DOHH2 (cell line): ENCODE measurements at regions not wholly inside any gene's neighbourhood (a gene's known extent, or its start where the extent isn't known, plus 50 kb on each side); places are given as distances from the start of the nearest gene placed in this dataset.

Source experiments
- H3F3A ChIP-seq: fragments of 200-600 bp; sonication (generic), shearing (Covaris generic); 2 replicates; pipeline ENCODE4 v1.6.0; 2016; ENCODE audit warnings: antibody characterized with exemption, mild to moderate bottlenecking; ENCODE audit not compliant: control insufficient read depth, insufficient read depth
- H3K27ac ChIP-seq: fragments of 200-600 bp; sonication (generic); 2 replicates; pipeline ENCODE4 v1.5.1; 2014; ENCODE audit warnings: low read depth, mild to moderate bottlenecking, low read length, moderate library complexity
- H3K27me3 ChIP-seq: fragments of 200-600 bp; sonication (generic); 2 replicates; pipeline ENCODE4 v1.6.1; 2014; ENCODE audit warnings: mild to moderate bottlenecking, low read length, mixed read lengths; ENCODE audit not compliant: control insufficient read depth
- H3K36me3 ChIP-seq: fragments of 200-600 bp; sonication (generic); 2 replicates; pipeline ENCODE4 v1.6.1; 2014; ENCODE audit warnings: mild to moderate bottlenecking, low read length, moderate library complexity, mixed read lengths; ENCODE audit not compliant: control insufficient read depth
- H3K4me1 ChIP-seq: fragments of 200-600 bp; sonication (generic); 2 replicates; pipeline ENCODE4 v1.6.1; 2014; ENCODE audit warnings: mild to moderate bottlenecking, low read length, mixed read lengths; ENCODE audit not compliant: control insufficient read depth
- H3K4me2 ChIP-seq: fragments of 200-600 bp; sonication (generic); 2 replicates; pipeline ENCODE4 v1.6.0; 2014; ENCODE audit warnings: mild to moderate bottlenecking, low read length, moderate library complexity
- H3K4me3 ChIP-seq: fragments of 200-600 bp; sonication (generic); 2 replicates; pipeline ENCODE4 v1.5.1; 2014; ENCODE audit warnings: mild to moderate bottlenecking, low read length, mixed read lengths
- H3K79me2 ChIP-seq: fragments of 200-600 bp; sonication (generic); 2 replicates; pipeline ENCODE4 v1.6.1; 2014; ENCODE audit warnings: mild to moderate bottlenecking, low read length, mixed read lengths; ENCODE audit not compliant: control insufficient read depth
- H3K9me2 ChIP-seq: fragments of 200-600 bp; sonication (generic); replicated peaks from 2 replicates; pipeline ENCODE4 v1.6.1; 2014; ENCODE audit warnings: mild to moderate bottlenecking, low read length, mixed read lengths; ENCODE audit not compliant: control insufficient read depth
- H3K9me3 ChIP-seq: fragments of 200-600 bp; sonication (generic); 2 replicates; pipeline ENCODE4 v1.6.1; 2014; ENCODE audit warnings: antibody characterized with exemption, low read length, mixed read lengths; ENCODE audit not compliant: control insufficient read depth, insufficient read depth
- H4K20me1 ChIP-seq: fragments of 200-600 bp; sonication (generic); 2 replicates; pipeline ENCODE4 v1.6.0; 2014; ENCODE audit warnings: low read depth, mild to moderate bottlenecking, antibody characterized with exemption, low read length, moderate library complexity; ENCODE audit not compliant: control insufficient read depth, insufficient read depth
- CTCF ChIP-seq: fragments of 200-600 bp; sonication (generic); IDR thresholded peaks from one replicate; pipeline ENCODE4 v1.5.1; 2014; ENCODE audit warnings: antibody characterized with exemption, mild to moderate bottlenecking, low read depth, low read length; ENCODE audit not compliant: poor library complexity, severe bottlenecking
- EZH2phosphoT487 ChIP-seq: fragments of 200-600 bp; sonication (generic); IDR thresholded peaks from 2 replicates; pipeline ENCODE4 v1.6.1; 2017; ENCODE audit warnings: borderline replicate concordance, mild to moderate bottlenecking, antibody characterized with exemption, low read length, moderate library complexity, mixed read lengths

- no peaks in the 10 kb centered on the region for H3K9me2 ChIP-seq
- TF ChIP-seq CTCF (no peak), EZH2phosphoT487 (no peak)
- peaks cover 35% of the 10 kb centered on the region for H3K27me3 ChIP-seq
- H3K36me3 ChIP-seq, result no peaks in the 10 kb centered on the region
- no peak overlapping the region for H3K4me3 ChIP-seq
- no peaks in the 10 kb centered on the region for H4K20me1 ChIP-seq
- no peaks in the 10 kb centered on the region for H3F3A ChIP-seq
- H3K4me1 ChIP-seq, result peaks cover 15% of the 10 kb centered on the region
- no peak overlapping the region for H3K27ac ChIP-seq
- no peaks in the 10 kb centered on the region for H3K79me2 ChIP-seq
- peaks cover 5% of the 10 kb centered on the region; the same call in 1 of the 2 replicates for H3K9me3 ChIP-seq
- H3K4me2 ChIP-seq, result peak overlapping the region; percentile 35
Measured at GRCh38 chr7:35495844-35496243, 199.1 kb downstream of the HERPUD2 start.

- H3F3A ChIP-seq, result no peaks in the 10 kb centered on the region
Measured at GRCh38 chr7:35495377-35495776, 199.6 kb downstream of the HERPUD2 start.

GRCh38 chr7:35494407-35494806 is 200.5 kb downstream of the HERPUD2 start:
- H3K9me3 ChIP-seq, result peaks cover 5% of the 10 kb centered on the region; the same call in 1 of the 2 replicates
- peaks cover 37% of the 10 kb centered on the region for H3K27me3 ChIP-seq
- H3K4me2 ChIP-seq, result no peak overlapping the region
- TF ChIP-seq EZH2phosphoT487, result no peak
- no peak for TF ChIP-seq CTCF
- H3K4me3 ChIP-seq, result no peak overlapping the region
- H3K27ac ChIP-seq, result no peak overlapping the region
- no peaks in the 10 kb centered on the region for H3K79me2 ChIP-seq
- no peaks in the 10 kb centered on the region for H3F3A ChIP-seq
- no peaks in the 10 kb centered on the region for H4K20me1 ChIP-seq
- H3K36me3 ChIP-seq, result no peaks in the 10 kb centered on the region
- peaks cover 15% of the 10 kb centered on the region for H3K4me1 ChIP-seq
- no peaks in the 10 kb centered on the region for H3K9me2 ChIP-seq

More at GRCh38 chr7:35495377-35495776, 199.6 kb downstream of the HERPUD2 start:
- Histone ChIP-seq H4K20me1 (no peaks in the 10 kb centered on the region), H3K4me3 (no peak overlapping the region), H3K79me2 (no peaks in the 10 kb centered on the region), H3K36me3 (no peaks in the 10 kb centered on the region), H3K4me1 (peaks cover 15% of the 10 kb centered on the region), H3K9me3 (peaks cover 5% of the 10 kb centered on the region; the same call in 1 of the 2 replicates), H3K27me3 (peaks cover 36% of the 10 kb centered on the region), H3K27ac (no peak overlapping the region), H3K4me2 (no peak overlapping the region), H3K9me2 (no peaks in the 10 kb centered on the region)
- no peak for TF ChIP-seq EZH2phosphoT487

GRCh38 chr7:35492451-35493175 is 202.3 kb downstream of the HERPUD2 start:
- TF ChIP-seq CTCF, result no peak
- TF ChIP-seq EZH2phosphoT487, result no peak
- H3K79me2 ChIP-seq, result no peaks in the 10 kb centered on the region
- H3K9me2 ChIP-seq, result no peaks in the 10 kb centered on the region
- no peaks in the 10 kb centered on the region for H3F3A ChIP-seq
- no peaks in the 10 kb centered on the region for H3K36me3 ChIP-seq
- no peaks in the 10 kb centered on the region for H4K20me1 ChIP-seq
- H3K27me3 ChIP-seq, result peaks cover 33% of the 10 kb centered on the region
- H3K9me3 ChIP-seq, result peaks cover 5% of the 10 kb centered on the region; the same call in 1 of the 2 replicates
- no peak overlapping the region for H3K27ac ChIP-seq
- no peak overlapping the region for H3K4me3 ChIP-seq
- H3K4me2 ChIP-seq, result no peak overlapping the region
- H3K4me1 ChIP-seq, result peaks cover 15% of the 10 kb centered on the region
